BLaER1 (cell line): ENCODE measurements at regions not wholly inside any gene's neighbourhood (a gene's known extent, or its start where the extent isn't known, plus 50 kb on each side); places are given as distances from the start of the nearest gene placed in this dataset.

Experiments
- H3K27ac ChIP-seq: shearing (Covaris generic); formaldehyde crosslinking; 2 replicates; pipeline ENCODE4 v1.8.1; 2022
- H3K27me3 ChIP-seq: shearing (Covaris generic); formaldehyde crosslinking; 2 replicates; pipeline ENCODE4 v1.8.1; 2022
- H3K36me3 ChIP-seq: shearing (Covaris generic); formaldehyde crosslinking; 2 replicates; pipeline ENCODE4 v1.8.1; 2022
- H3K4me1 ChIP-seq: shearing (Covaris generic); formaldehyde crosslinking; 2 replicates; pipeline ENCODE4 v1.8.1; 2022
- H3K4me2 ChIP-seq: shearing (Covaris generic); formaldehyde crosslinking; 2 replicates; pipeline ENCODE4 v1.8.1; 2022
- H3K4me3 ChIP-seq: shearing (Covaris generic); formaldehyde crosslinking; 2 replicates; pipeline ENCODE4 v1.8.1; 2022
- H3K9ac ChIP-seq: shearing (Covaris generic); formaldehyde crosslinking; 2 replicates; pipeline ENCODE4 v1.8.1; 2022
- H3K9me3 ChIP-seq: shearing (Covaris generic); formaldehyde crosslinking; 2 replicates; pipeline ENCODE4 v1.8.1; 2022
- H4K20me1 ChIP-seq: shearing (Covaris generic); formaldehyde crosslinking; 2 replicates; pipeline ENCODE4 v1.8.1; 2022
- Cebpa-rat ChIP-seq: shearing (Covaris generic); IDR thresholded peaks from 2 replicates; pipeline ENCODE4 v1.8.1; 2022

GRCh38 chr12:24475337-24475736 is 473.6 kb downstream of the BCAT1 start:
- Histone ChIP-seq H3K9me3 (no peaks in the 10 kb centered on the region), H3K4me1 (no peaks in the 10 kb centered on the region), H3K9ac (no peak overlapping the region), H4K20me1 (no peaks in the 10 kb centered on the region), H3K36me3 (no peaks in the 10 kb centered on the region), H3K4me3 (no peak overlapping the region), H3K27ac (no peak overlapping the region), H3K27me3 (no peaks in the 10 kb centered on the region), H3K4me2 (no peak overlapping the region)
- no peak for TF ChIP-seq Cebpa-rat

DNA sequence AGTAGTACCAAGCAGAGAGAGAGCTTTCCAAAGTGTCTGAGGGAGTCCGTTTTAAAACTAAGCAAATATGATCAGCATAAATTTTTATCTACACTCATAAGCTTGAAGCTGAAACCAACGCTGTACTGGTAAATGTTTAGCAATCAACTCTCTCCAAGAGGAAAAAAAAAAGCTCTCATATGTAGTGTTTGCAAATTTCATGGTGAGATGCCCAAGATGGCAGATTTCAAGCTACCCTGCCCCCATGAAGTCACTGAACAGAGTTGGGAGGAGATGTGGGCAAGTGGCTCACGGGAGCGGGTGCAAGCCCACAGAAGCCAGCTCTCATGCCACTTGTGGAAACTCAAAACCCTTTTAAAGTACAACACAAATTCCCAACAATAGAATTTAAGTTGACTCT is 475.8 kb downstream of the BCAT1 start:
- H3K36me3 ChIP-seq, result no peaks in the 10 kb centered on the region
- no peaks in the 10 kb centered on the region for H3K4me1 ChIP-seq
- TF ChIP-seq Cebpa-rat, result no peak
- H3K4me3 ChIP-seq, result no peak overlapping the region
- H3K9me3 ChIP-seq, result peaks cover 5% of the 10 kb centered on the region; the same call in 1 of the 2 replicates
- no peaks in the 10 kb centered on the region for H3K27me3 ChIP-seq
- no peaks in the 10 kb centered on the region for H4K20me1 ChIP-seq
- H3K9ac ChIP-seq, result no peak overlapping the region
- H3K4me2 ChIP-seq, result no peak overlapping the region
- H3K27ac ChIP-seq, result no peak overlapping the region

DNA sequence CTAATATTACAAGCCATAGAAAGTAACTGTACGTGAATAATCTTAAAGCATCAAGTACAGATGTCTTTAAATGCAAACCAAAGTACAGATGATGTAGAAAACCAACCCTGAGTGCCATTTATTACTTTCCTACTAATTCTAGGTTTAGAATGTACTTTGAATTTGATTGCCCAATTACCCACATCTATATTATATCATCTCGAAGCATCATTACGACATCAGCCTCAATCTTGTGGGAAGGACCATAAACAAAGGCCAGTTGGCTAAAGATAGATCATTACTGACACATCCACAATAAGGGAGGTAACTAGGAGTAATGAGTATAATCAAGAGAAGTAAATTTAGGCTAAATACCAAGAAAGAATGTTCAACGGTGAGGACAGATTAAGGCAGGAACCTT is 478.9 kb downstream of the BCAT1 start:
- no peak overlapping the region for H3K27ac ChIP-seq
- H3K4me2 ChIP-seq, result no peak overlapping the region
- H3K9me3 ChIP-seq, result peaks cover 5% of the 10 kb centered on the region; the same call in 1 of the 2 replicates
- no peak overlapping the region for H3K9ac ChIP-seq
- H3K4me3 ChIP-seq, result no peak overlapping the region
- no peaks in the 10 kb centered on the region for H3K27me3 ChIP-seq
- no peak for TF ChIP-seq Cebpa-rat
- peaks cover 6% of the 10 kb centered on the region for H3K4me1 ChIP-seq
- no peaks in the 10 kb centered on the region for H3K36me3 ChIP-seq
- H4K20me1 ChIP-seq, result no peaks in the 10 kb centered on the region

DNA sequence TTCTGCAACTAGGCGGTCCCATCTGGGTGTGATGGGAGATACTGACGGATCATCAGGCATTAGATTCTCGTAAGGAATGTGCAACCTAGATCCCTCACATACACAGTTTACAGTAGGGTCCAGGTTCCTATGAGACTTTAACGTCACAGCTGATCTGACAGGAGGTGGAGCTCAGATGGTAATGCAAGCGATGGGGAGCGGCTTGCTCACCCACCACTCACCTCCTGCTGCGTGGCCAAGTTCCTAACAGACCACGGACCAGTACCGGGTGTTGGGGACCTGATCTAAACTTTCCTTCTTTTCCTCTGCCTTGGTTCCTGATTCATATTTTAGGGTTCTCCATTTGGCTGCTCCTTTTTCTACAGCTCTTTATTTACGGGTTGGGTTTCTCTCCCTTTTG is 479.8 kb downstream of the BCAT1 start:
- Histone ChIP-seq H3K4me2 (no peak overlapping the region), H3K9me3 (peaks cover 5% of the 10 kb centered on the region; the same call in 1 of the 2 replicates), H3K4me1 (peaks cover 6% of the 10 kb centered on the region), H3K36me3 (no peaks in the 10 kb centered on the region), H3K27me3 (no peaks in the 10 kb centered on the region), H4K20me1 (no peaks in the 10 kb centered on the region), H3K27ac (no peak overlapping the region), H3K4me3 (no peak overlapping the region), H3K9ac (no peak overlapping the region)
- TF ChIP-seq Cebpa-rat, result no peak

GRCh38 chr12:24467226-24467625 is 481.7 kb downstream of the BCAT1 start:
- H3K27ac ChIP-seq, result no peak overlapping the region
- no peaks in the 10 kb centered on the region for H3K27me3 ChIP-seq
- H4K20me1 ChIP-seq, result no peaks in the 10 kb centered on the region
- no peak overlapping the region for H3K9ac ChIP-seq
- peaks cover 5% of the 10 kb centered on the region; the same call in 1 of the 2 replicates for H3K9me3 ChIP-seq
- no peaks in the 10 kb centered on the region for H3K36me3 ChIP-seq
- no peak for TF ChIP-seq Cebpa-rat
- no peak overlapping the region for H3K4me3 ChIP-seq
- H3K4me1 ChIP-seq, result peaks cover 6% of the 10 kb centered on the region
- H3K4me2 ChIP-seq, result no peak overlapping the region

GRCh38 chr12:24463375-24463774 is 485.5 kb downstream of the BCAT1 start:
- TF ChIP-seq Cebpa-rat, result no peak
- H3K9me3 ChIP-seq, result no peaks in the 10 kb centered on the region
- no peak overlapping the region for H3K9ac ChIP-seq
- no peaks in the 10 kb centered on the region for H3K27me3 ChIP-seq
- peaks cover 6% of the 10 kb centered on the region for H3K4me1 ChIP-seq
- no peak overlapping the region for H3K27ac ChIP-seq
- H3K36me3 ChIP-seq, result no peaks in the 10 kb centered on the region
- H3K4me3 ChIP-seq, result no peak overlapping the region
- H3K4me2 ChIP-seq, result no peak overlapping the region
- H4K20me1 ChIP-seq, result no peaks in the 10 kb centered on the region

DNA sequence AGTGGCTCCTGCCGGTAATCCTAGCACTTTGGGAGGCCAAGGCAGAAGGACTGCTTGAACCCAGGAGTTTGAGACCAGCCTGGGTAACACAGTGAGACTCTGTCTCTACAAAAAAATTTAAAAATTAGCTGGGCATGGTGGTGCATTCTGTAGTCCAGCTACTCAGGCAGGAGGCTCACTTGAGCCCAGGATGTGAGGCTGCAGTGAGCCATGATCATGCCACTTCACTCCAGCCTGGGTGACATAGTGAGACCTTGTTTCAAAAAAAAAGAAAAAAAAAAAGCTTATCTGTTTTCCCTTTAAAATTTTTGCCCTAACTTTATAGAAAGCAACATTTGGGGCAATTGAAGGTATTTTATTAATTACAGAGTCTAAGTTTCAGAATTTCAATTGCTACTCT is 486.0 kb downstream of the BCAT1 start:
- Histone ChIP-seq H3K4me1 (peaks cover 6% of the 10 kb centered on the region), H3K9me3 (no peaks in the 10 kb centered on the region), H3K36me3 (no peaks in the 10 kb centered on the region), H3K4me2 (no peak overlapping the region), H3K4me3 (no peak overlapping the region), H3K27me3 (no peaks in the 10 kb centered on the region), H3K9ac (no peak overlapping the region), H4K20me1 (no peaks in the 10 kb centered on the region), H3K27ac (no peak overlapping the region)
- TF ChIP-seq Cebpa-rat, result no peak

GRCh38 chr12:24460506-24460905 is 488.4 kb downstream of the BCAT1 start:
- TF ChIP-seq Cebpa-rat, result no peak
- Histone ChIP-seq H3K4me3 (no peak overlapping the region), H4K20me1 (no peaks in the 10 kb centered on the region), H3K9me3 (no peaks in the 10 kb centered on the region), H3K4me1 (no peaks in the 10 kb centered on the region), H3K27me3 (no peaks in the 10 kb centered on the region), H3K27ac (no peak overlapping the region), H3K4me2 (no peak overlapping the region), H3K36me3 (no peaks in the 10 kb centered on the region), H3K9ac (no peak overlapping the region)

GRCh38 chr12:24460099-24460498 is 488.8 kb downstream of the BCAT1 start:
- Histone ChIP-seq H3K27ac (no peak overlapping the region), H3K4me2 (no peak overlapping the region), H3K27me3 (no peaks in the 10 kb centered on the region), H3K36me3 (no peaks in the 10 kb centered on the region), H4K20me1 (no peaks in the 10 kb centered on the region), H3K4me1 (no peaks in the 10 kb centered on the region), H3K9me3 (no peaks in the 10 kb centered on the region), H3K9ac (no peak overlapping the region), H3K4me3 (no peak overlapping the region)
- TF ChIP-seq Cebpa-rat, result no peak

DNA sequence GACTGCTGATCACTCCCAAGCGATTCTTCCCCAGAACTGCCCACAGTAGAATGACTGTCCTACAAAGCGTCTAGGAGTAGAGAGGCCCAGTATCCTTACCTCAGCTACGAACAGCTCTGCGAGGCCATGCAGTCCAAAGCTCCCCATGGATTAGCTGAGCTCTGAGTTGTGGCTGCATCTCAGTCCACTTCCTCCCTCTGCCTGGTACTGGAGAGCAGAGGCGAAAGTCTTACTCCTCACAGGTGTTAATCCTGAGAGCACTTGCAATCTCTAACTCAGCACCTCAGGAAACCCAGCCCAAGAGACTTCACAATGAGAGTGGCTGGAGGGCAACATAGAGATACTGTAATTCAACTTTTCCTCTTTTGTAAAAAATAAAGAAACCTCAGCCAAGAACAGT is 493.1 kb downstream of the BCAT1 start:
- TF ChIP-seq Cebpa-rat, result no peak
- no peaks in the 10 kb centered on the region for H3K4me1 ChIP-seq
- H4K20me1 ChIP-seq, result no peaks in the 10 kb centered on the region
- no peaks in the 10 kb centered on the region for H3K27me3 ChIP-seq
- no peaks in the 10 kb centered on the region for H3K36me3 ChIP-seq
- no peaks in the 10 kb centered on the region for H3K9me3 ChIP-seq
- H3K4me2 ChIP-seq, result no peak overlapping the region
- H3K27ac ChIP-seq, result no peak overlapping the region
- no peak overlapping the region for H3K4me3 ChIP-seq
- no peak overlapping the region for H3K9ac ChIP-seq

DNA sequence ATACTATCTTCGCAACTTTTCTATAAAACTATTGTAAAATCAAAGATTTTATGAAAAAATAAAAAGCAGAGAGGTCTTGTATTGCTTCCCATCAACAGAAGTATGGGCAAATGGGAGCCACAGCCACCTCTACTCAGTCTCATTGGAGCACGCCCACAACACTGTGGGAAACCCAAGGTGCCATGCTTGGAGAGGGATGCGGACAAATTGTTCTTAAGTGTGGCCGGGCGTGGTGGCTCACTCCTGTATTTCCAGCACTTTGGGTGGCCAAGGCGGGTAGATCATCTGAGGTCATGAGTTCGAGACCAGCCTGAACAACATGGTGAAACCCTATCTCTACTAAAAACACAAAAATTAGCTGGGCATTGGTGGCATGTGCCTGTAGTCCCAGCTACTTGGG is 498.2 kb upstream of the SOX5 start:
- Histone ChIP-seq H3K27me3 (no peaks in the 10 kb centered on the region), H3K27ac (no peak overlapping the region), H3K36me3 (no peaks in the 10 kb centered on the region), H3K4me2 (no peak overlapping the region), H4K20me1 (no peaks in the 10 kb centered on the region), H3K4me3 (no peak overlapping the region), H3K9me3 (no peaks in the 10 kb centered on the region), H3K9ac (no peak overlapping the region), H3K4me1 (no peaks in the 10 kb centered on the region)
- no peak for TF ChIP-seq Cebpa-rat
